ENCODE measurements at regions not wholly inside any gene's neighbourhood (a gene's known extent, or its start where the extent isn't known, plus 50 kb on each side); places are given as distances from the start of the nearest gene placed in this dataset.
A peak's percentile ranks its signal among the peaks of the same experiment; 100 is the strongest.

DNA sequence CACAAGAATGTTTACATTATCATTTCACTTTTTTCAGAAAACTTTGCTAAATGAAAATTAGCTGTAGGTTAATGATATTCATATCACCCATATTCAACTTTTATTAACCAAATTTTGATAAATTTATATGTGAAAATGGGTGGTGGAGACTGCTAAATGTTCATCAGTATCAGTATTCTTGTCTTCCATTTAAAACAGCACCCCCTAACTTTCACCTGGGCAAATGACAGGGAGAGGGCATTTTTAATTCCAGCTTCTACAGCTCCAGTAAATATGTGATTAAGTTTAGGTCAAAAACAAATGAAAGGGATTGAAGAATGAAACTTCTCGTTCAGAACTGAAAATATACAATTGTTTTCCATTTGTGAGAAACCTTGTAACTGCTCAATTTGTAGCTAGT is 722.2 kb downstream of the KCNT2 start:
- TF ChIP-seq, protein P1, sequence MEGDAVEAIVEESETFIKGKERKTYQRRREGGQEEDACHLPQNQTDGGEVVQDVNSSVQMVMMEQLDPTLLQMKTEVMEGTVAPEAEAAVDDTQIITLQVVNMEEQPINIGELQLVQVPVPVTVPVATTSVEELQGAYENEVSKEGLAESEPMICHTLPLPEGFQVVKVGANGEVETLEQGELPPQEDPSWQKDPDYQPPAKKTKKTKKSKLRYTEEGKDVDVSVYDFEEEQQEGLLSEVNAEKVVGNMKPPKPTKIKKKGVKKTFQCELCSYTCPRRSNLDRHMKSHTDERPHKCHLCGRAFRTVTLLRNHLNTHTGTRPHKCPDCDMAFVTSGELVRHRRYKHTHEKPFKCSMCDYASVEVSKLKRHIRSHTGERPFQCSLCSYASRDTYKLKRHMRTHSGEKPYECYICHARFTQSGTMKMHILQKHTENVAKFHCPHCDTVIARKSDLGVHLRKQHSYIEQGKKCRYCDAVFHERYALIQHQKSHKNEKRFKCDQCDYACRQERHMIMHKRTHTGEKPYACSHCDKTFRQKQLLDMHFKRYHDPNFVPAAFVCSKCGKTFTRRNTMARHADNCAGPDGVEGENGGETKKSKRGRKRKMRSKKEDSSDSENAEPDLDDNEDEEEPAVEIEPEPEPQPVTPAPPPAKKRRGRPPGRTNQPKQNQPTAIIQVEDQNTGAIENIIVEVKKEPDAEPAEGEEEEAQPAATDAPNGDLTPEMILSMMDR (IDR thresholded peaks at IDR 0.05 in 2 of 3, conservative IDR thresholded peaks at IDR 0.05 in 1 of 3; ENCODE audit: borderline replicate concordance in 1 of 3, insufficient read depth in 1 of 3, low read depth in 2 of 3, low read length in 2 of 3), result peak; percentile 5 to 68 (median 45); a peak in 3 of 6 replicates
- TF ChIP-seq SRF (IDR thresholded peaks at IDR 0.05; ENCODE audit: low read depth), result no peak
- TF ChIP-seq, protein P2, sequence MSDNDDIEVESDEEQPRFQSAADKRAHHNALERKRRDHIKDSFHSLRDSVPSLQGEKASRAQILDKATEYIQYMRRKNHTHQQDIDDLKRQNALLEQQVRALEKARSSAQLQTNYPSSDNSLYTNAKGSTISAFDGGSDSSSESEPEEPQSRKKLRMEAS (IDR thresholded peaks at IDR 0.05), result no peak
- TF ChIP-seq SIN3A (IDR thresholded peaks at IDR 0.05; ENCODE audit: low read depth), result no peak
- TF ChIP-seq EZH2phosphoT487 (IDR thresholded peaks at IDR 0.05; ENCODE audit: borderline replicate concordance), result no peak
- TF ChIP-seq POLR2A (IDR thresholded peaks at IDR 0.05; ENCODE audit: borderline replicate concordance, extremely low read depth, insufficient read depth, insufficient read length), result no peak
- no peak for TF ChIP-seq SP1 (IDR thresholded peaks at IDR 0.05; ENCODE audit: low read depth)
- no peak for TF ChIP-seq TCF7L2 (IDR thresholded peaks at IDR 0.05; ENCODE audit: borderline replicate concordance, extremely low read depth, insufficient read depth, insufficient read length)
- TF ChIP-seq, protein P3, sequence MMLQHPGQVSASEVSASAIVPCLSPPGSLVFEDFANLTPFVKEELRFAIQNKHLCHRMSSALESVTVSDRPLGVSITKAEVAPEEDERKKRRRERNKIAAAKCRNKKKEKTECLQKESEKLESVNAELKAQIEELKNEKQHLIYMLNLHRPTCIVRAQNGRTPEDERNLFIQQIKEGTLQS (IDR thresholded peaks at IDR 0.05), result no peak
- no peak for TF ChIP-seq POLR2AphosphoS5 (IDR thresholded peaks at IDR 0.05; ENCODE audit: low read depth, low read length)
- no peak for TF ChIP-seq CEBPB (IDR thresholded peaks at IDR 0.05; ENCODE audit: low read depth)
- no peak for TF ChIP-seq JUND (IDR thresholded peaks at IDR 0.05)
- TF ChIP-seq EZH2 (IDR thresholded peaks at IDR 0.05), result no peak
- TF ChIP-seq RAD21 (IDR thresholded peaks at IDR 0.05; ENCODE audit: low read depth), result 0 out of 2 replicates have a peak, but pooled peaks have one; percentile 7

All from HCT116 (cell line).